ENCODE measurements at regions not wholly inside any gene's neighbourhood (a gene's known extent, or its start where the extent isn't known, plus 50 kb on each side); places are given as distances from the start of the nearest gene placed in this dataset.

GRCh38 chr22:19625331-19626041, 88.8 kb upstream of the SEPTIN5 start:
- DNase-seq = no peak

GRCh38 chr22:19626042-19626587, 88.2 kb upstream of the SEPTIN5 start:
- no peak for DNase-seq

GRCh38 chr22:19626666-19627065, 87.6 kb upstream of the SEPTIN5 start:
- no peak for DNase-seq

- DNase-seq = no peak
Observed at GRCh38 chr22:19628038-19628776, 86.1 kb upstream of the SEPTIN5 start.

GRCh38 chr22:19629331-19629719, 85.0 kb upstream of the SEPTIN5 start:
- DNase-seq = no peak

GRCh38 chr22:19629720-19630419, 84.4 kb upstream of the SEPTIN5 start:
- DNase-seq = peak; percentile 90

GRCh38 chr22:19630614-19631013, 83.7 kb upstream of the SEPTIN5 start:
- DNase-seq = no peak

- DNase-seq = peak; percentile 21
Observed at GRCh38 chr22:19631899-19632667, 82.2 kb upstream of the SEPTIN5 start.

GRCh38 chr22:19632668-19633148, 81.6 kb upstream of the SEPTIN5 start:
- DNase-seq = no peak

GRCh38 chr22:19634226-19634975, 79.9 kb upstream of the SEPTIN5 start:
- no peak for DNase-seq

GRCh38 chr22:19635644-19636043, 78.7 kb upstream of the SEPTIN5 start:
- no peak for DNase-seq

- DNase-seq = no peak
Observed at GRCh38 chr22:19636696-19637407, 77.5 kb upstream of the SEPTIN5 start.

GRCh38 chr22:19637408-19638281, 76.7 kb upstream of the SEPTIN5 start:
- no peak for DNase-seq

GRCh38 chr22:19638282-19639015, 75.9 kb upstream of the SEPTIN5 start:
- no peak for DNase-seq

- DNase-seq = no peak
Observed at GRCh38 chr22:19639610-19640135, 74.6 kb upstream of the SEPTIN5 start.

GRCh38 chr22:19640306-19640705, 74.0 kb upstream of the SEPTIN5 start:
- DNase-seq = no peak

GRCh38 chr22:19641254-19641982, 72.9 kb upstream of the SEPTIN5 start:
- DNase-seq = no peak

GRCh38 chr22:19641983-19642451, 72.3 kb upstream of the SEPTIN5 start:
- no peak for DNase-seq

Data from activated CD4-positive, alpha-beta T cell treated with anti-CD3 and anti-CD28 coated beads, Interleukin-2, Interleukin-6, amounts not matched to agents 100 ng/mL and 50 ng/mL, durations not matched to agents 16 hours and 8 hours (primary cell).